Neuronal stem cell (in vitro differentiated cells): ENCODE measurements at regions not wholly inside any gene's neighbourhood (a gene's known extent, or its start where the extent isn't known, plus 50 kb on each side); places are given as distances from the start of the nearest gene placed in this dataset.
A peak's percentile ranks its signal among the peaks of the same experiment; 100 is the strongest.

Experiments
- DNase-seq: peaks from one replicate; pipeline ENCODE4 v3.0.0-alpha.2; 2013; ENCODE audit warnings: low spot score
- H2AFZ ChIP-seq: one replicate; pipeline ENCODE4 v1.6.1; 2013; ENCODE audit warnings: mild to moderate bottlenecking, low read length, inconsistent platforms
- H2AK5ac ChIP-seq: 2 replicates; pipeline ENCODE4 v1.6.1; 2013; ENCODE audit warnings: low read depth, mild to moderate bottlenecking, inconsistent platforms, low read length, moderate library complexity, mixed read lengths
- H2BK120ac ChIP-seq: 2 replicates; pipeline ENCODE4 v1.6.1; 2013; ENCODE audit warnings: low read depth, mild to moderate bottlenecking, inconsistent platforms, low read length, moderate library complexity, mixed read lengths
- H2BK12ac ChIP-seq: one replicate; pipeline ENCODE4 v1.6.1; 2013; ENCODE audit warnings: low read length, inconsistent platforms
- H2BK15ac ChIP-seq: 2 replicates; pipeline ENCODE4 v1.6.1; 2013; ENCODE audit warnings: mild to moderate bottlenecking, low read length, inconsistent platforms, mixed read lengths
- H2BK5ac ChIP-seq: one replicate; pipeline ENCODE4 v1.6.1; 2013; ENCODE audit warnings: inconsistent platforms, mild to moderate bottlenecking, low read length, moderate library complexity
- H3K14ac ChIP-seq: one replicate; pipeline ENCODE4 v1.6.1; 2013; ENCODE audit warnings: low read length, inconsistent platforms
- H3K18ac ChIP-seq: 2 replicates; pipeline ENCODE4 v1.6.1; 2013; ENCODE audit warnings: low read length, inconsistent platforms
- H3K23ac ChIP-seq: 2 replicates; pipeline ENCODE4 v1.6.1; 2013; ENCODE audit warnings: low read depth, mild to moderate bottlenecking, mixed read lengths, low read length, inconsistent platforms; ENCODE audit not compliant: poor library complexity
- H3K27ac ChIP-seq: replicated peaks from 3 replicates; pipeline ENCODE4 v1.5.1; 2013; ENCODE audit warnings: low read length, inconsistent platforms
- H3K27me3 ChIP-seq, 3 experiments: 2 replicates each; pipeline ENCODE4 v1.6.1; 2013; ENCODE audit warnings: low read length in 3 of 3, mild to moderate bottlenecking in 2 of 3, inconsistent platforms in 1 of 3, low read depth in 1 of 3, mixed read lengths in 1 of 3, moderate library complexity in 1 of 3; ENCODE audit not compliant: control insufficient read depth in 3 of 3, insufficient read depth in 3 of 3
- H3K36me3 ChIP-seq, 2 donors: replicated peaks in 1 of 2; 2 replicates each; pipeline ENCODE4 v1.6.1; 2013; ENCODE audit warnings: low read length in 2 of 2; ENCODE audit not compliant: control insufficient read depth in 2 of 2, insufficient read depth in 2 of 2
- H3K4ac ChIP-seq: 2 replicates; pipeline ENCODE4 v1.6.1; 2013; ENCODE audit warnings: inconsistent platforms, mild to moderate bottlenecking, low read length, moderate library complexity
- H3K4me1 ChIP-seq, 2 donors: 1 replicate in 1 of 2; 2 replicates in 1 of 2; pipeline ENCODE4 v1.6.1; 2013; ENCODE audit warnings: low read length in 2 of 2, low read depth in 1 of 2; ENCODE audit not compliant: control insufficient read depth in 2 of 2, insufficient read depth in 1 of 2
- H3K4me2 ChIP-seq: one replicate; pipeline ENCODE4 v1.6.1; 2013; ENCODE audit warnings: mild to moderate bottlenecking, low read length, inconsistent platforms; ENCODE audit not compliant: insufficient read depth, poor library complexity, severe bottlenecking
- H3K4me3 ChIP-seq, 2 donors: 2 replicates each; pipeline ENCODE4 v1.5.1; 2013; ENCODE audit warnings: low read length in 2 of 2, mild to moderate bottlenecking in 2 of 2, inconsistent platforms in 1 of 2, moderate library complexity in 1 of 2
- H3K79me1 ChIP-seq: one replicate; pipeline ENCODE4 v1.6.1; 2013; ENCODE audit warnings: low read depth, mild to moderate bottlenecking, inconsistent platforms, low read length, moderate library complexity
- H3K9ac ChIP-seq: one replicate; pipeline ENCODE4 v1.6.1; 2013; ENCODE audit warnings: mild to moderate bottlenecking, low read depth, low read length, inconsistent platforms; ENCODE audit not compliant: poor library complexity
- H3K9me3 ChIP-seq, 2 donors: replicated peaks in 1 of 2; 2 replicates each; pipeline versions ENCODE3 to v1.6.1; 2013; ENCODE audit warnings: low read length in 2 of 2, mild to moderate bottlenecking in 2 of 2, inconsistent platforms in 1 of 2, low read depth in 1 of 2, mixed read lengths in 1 of 2, moderate library complexity in 1 of 2; ENCODE audit not compliant: control insufficient read depth in 2 of 2, insufficient read depth in 1 of 2
- H4K8ac ChIP-seq: one replicate; pipeline ENCODE4 v1.6.1; 2013; ENCODE audit warnings: low read depth, mild to moderate bottlenecking, inconsistent platforms, low read length, moderate library complexity
- H4K91ac ChIP-seq: one replicate; pipeline ENCODE4 v1.6.1; 2013; ENCODE audit warnings: low read length, low read depth, mild to moderate bottlenecking, inconsistent platforms; ENCODE audit not compliant: poor library complexity
- WGBS, 2 donors: extraction: QIAGEN DNeasy Blood & Tissue Kit; methylation state at CpG; one replicate each; pipeline ENCODE4 v1.1.7; 2013; ENCODE audit warnings: missing lambda C conversion rate in 2 of 2, mixed read lengths in 1 of 2; ENCODE audit not compliant: insufficient read length in 2 of 2, insufficient replicate concordance in 1 of 2; ENCODE audit errors: extremely low coverage in 2 of 2; 5-methylcytosine and 5-hydroxymethylcytosine counted together

DNA sequence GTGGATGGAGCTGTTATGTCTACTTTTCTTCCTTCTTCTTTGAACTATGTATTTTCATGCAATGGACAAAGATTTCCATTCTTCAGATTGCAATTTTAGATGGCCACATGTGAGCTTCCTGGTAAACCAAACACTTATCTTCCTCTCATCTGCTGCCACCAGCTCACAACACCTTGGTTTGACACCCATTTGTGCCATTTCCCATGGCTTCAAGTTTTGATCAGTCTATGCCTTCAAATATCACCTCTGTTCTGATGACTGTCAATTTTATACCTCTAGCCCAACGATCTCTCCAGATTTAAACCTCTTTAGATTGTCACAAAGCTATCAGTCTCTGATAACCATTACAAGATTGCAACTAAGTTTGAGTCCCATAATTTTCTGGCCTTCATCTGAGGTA is 147.2 kb downstream of the TMEM38B start:
- Histone ChIP-seq H3K4me2 (no peak overlapping the region), H3K23ac (no peak overlapping the region), H4K91ac (no peak overlapping the region), H4K8ac (no peak overlapping the region), H3K4me3 (no peak overlapping the region), H3K9me3 (no peaks in the 10 kb centered on the region), H2AK5ac (no peak overlapping the region), H3K27me3 (no peaks in the 10 kb centered on the region), H3K14ac (no peak overlapping the region), H3K9ac (no peak overlapping the region), H3K36me3 (no peaks in the 10 kb centered on the region), H2AFZ (no peak overlapping the region), H3K18ac (no peak overlapping the region), H3K4ac (no peak overlapping the region), H3K79me1 (no peaks in the 10 kb centered on the region), H2BK5ac (no peak overlapping the region), H2BK120ac (no peak overlapping the region), H3K27ac (no peak overlapping the region), H3K4me1 (peaks cover 0 to 5% of the 10 kb centered on the region in 2 donors), H2BK12ac (no peak overlapping the region), H2BK15ac (no peak overlapping the region)
- no peak for DNase-seq
- no CpG with 5 or more reads among the region's 1 CpG for WGBS, 2 donors

DNA sequence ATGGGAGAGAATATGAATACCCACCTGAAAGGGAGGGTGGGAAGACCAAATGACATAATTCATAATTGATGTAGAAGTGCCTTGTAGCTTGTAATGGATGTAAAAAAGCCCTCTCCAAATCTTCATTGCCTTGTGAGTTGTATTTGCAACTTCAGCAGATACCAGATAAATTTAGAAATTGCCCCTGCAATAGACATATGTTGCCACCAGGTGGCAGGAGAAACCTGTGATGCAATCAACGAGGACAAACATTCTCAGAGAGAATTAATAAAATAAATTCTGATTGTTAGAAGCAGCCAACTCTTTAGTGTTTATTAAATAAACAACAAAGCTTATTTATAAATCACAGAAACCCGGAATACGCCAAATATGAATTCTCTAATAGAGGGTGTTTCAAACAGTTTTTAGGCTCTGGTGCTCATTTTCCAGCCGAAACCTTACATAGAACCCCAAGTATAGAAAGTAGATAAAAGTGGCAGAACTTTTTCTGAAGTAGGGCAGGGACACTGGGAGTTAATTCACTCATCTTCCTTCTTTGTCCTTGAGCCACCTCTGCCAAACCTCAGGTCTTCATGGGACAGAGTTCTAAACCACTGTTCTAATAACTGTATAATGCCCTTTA is 147.8 kb downstream of the TMEM38B start:
- no CpG with 5 or more reads among the region's 4 CpGs for WGBS, 2 donors
- no peak overlapping the region for H2BK5ac ChIP-seq
- H3K27me3 ChIP-seq = no peaks in the 10 kb centered on the region
- peak; percentile 14 for DNase-seq
- H3K18ac ChIP-seq = no peak overlapping the region
- peaks cover 0 to under 1% of the 10 kb centered on the region in 2 donors for H3K4me1 ChIP-seq
- no peak overlapping the region for H3K9ac ChIP-seq
- H2BK120ac ChIP-seq = no peak overlapping the region
- H2BK12ac ChIP-seq = no peak overlapping the region
- no peak overlapping the region for H3K4ac ChIP-seq
- H3K4me3 ChIP-seq = no peak overlapping the region
- no peak overlapping the region for H3K14ac ChIP-seq
- no peak overlapping the region for H4K91ac ChIP-seq
- no peak overlapping the region for H2BK15ac ChIP-seq
- no peak overlapping the region for H4K8ac ChIP-seq
- H3K23ac ChIP-seq = no peak overlapping the region
- no peak overlapping the region for H2AK5ac ChIP-seq
- H3K79me1 ChIP-seq = no peaks in the 10 kb centered on the region
- no peak overlapping the region for H3K4me2 ChIP-seq
- H2AFZ ChIP-seq = no peak overlapping the region
- H3K36me3 ChIP-seq = no peaks in the 10 kb centered on the region
- H3K27ac ChIP-seq = no peak overlapping the region
- H3K9me3 ChIP-seq = no peaks in the 10 kb centered on the region

DNA sequence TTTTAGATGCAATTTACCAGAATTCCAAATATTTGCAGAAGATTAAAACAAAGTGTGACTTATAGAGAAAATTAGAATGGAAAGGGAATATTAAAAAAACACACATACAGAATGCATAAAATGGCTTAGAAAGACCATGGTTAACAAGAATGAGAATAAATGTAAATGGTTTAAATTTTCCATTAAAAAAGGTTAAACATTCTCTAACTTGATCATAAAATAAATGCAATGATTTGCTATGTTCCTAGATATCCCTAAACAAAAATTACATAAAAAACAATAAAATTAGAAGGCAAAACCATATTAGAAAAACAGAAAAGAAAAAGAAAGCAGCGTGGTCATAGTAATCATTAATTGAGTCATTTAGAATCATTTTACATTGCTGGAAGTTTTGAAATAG is 152.5 kb downstream of the TMEM38B start:
- Histone ChIP-seq H3K4me1 (no peaks in the 10 kb centered on the region), H3K27me3 (no peaks in the 10 kb centered on the region), H3K4me3 (no peak overlapping the region), H4K91ac (no peak overlapping the region), H3K9me3 (peaks cover 0 to 4% of the 10 kb centered on the region in 2 donors), H3K4ac (no peak overlapping the region), H3K18ac (no peak overlapping the region), H3K4me2 (no peak overlapping the region), H4K8ac (no peak overlapping the region), H3K23ac (no peak overlapping the region), H2BK15ac (no peak overlapping the region), H2BK120ac (no peak overlapping the region), H2BK12ac (no peak overlapping the region), H3K27ac (no peak overlapping the region), H2AK5ac (no peak overlapping the region), H3K9ac (no peak overlapping the region), H2AFZ (no peak overlapping the region), H3K79me1 (no peaks in the 10 kb centered on the region), H3K36me3 (peaks cover 0 to 2% of the 10 kb centered on the region in 2 donors), H3K14ac (no peak overlapping the region), H2BK5ac (no peak overlapping the region)
- no CpG with 5 or more reads among the region's 1 CpG for WGBS, 2 donors
- no peak for DNase-seq

DNA sequence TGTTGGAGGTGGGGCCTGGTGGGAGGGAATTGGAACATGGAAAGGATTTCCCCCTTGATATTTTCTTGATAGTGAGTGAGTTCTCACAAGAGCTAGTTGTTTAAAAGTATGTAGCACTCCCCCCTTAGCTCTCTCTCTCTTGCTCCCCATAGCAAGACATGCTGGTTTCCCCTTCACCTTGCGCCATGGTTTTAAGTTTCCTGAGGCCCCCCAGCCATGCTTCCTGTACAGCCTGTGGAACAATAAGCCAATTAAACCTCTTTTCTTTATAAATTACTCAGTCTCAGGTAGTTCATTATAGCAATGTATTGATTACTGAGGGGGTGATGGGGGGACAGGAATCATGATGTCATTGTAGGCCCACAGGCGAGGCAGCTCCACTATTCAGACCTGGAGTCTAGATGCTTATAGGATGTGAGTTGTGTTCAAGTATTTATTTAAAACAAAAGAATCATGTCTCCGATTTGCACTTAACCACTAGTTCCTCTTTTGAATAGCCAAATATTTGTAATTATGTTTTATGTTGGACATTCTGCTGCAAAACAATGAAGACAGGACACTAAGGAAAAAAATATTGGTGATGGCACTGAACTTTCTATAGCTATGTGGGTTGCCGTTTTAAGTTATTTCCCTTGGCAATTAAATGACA is 156.6 kb downstream of the TMEM38B start:
- H2BK15ac ChIP-seq = no peak overlapping the region
- H2BK12ac ChIP-seq = no peak overlapping the region
- no peak overlapping the region for H3K4ac ChIP-seq
- no peak overlapping the region for H3K18ac ChIP-seq
- no peak overlapping the region for H4K8ac ChIP-seq
- no peak overlapping the region for H2AK5ac ChIP-seq
- no peak overlapping the region for H3K27ac ChIP-seq
- H3K14ac ChIP-seq = no peak overlapping the region
- no peak overlapping the region for H2BK5ac ChIP-seq
- H3K9me3 ChIP-seq = peaks cover 0 to 4% of the 10 kb centered on the region in 2 donors
- no peak overlapping the region for H2AFZ ChIP-seq
- H3K4me1 ChIP-seq = no peaks in the 10 kb centered on the region
- no peak overlapping the region for H3K9ac ChIP-seq
- peaks cover 0 to 2% of the 10 kb centered on the region in 2 donors for H3K36me3 ChIP-seq
- H3K4me2 ChIP-seq = no peak overlapping the region
- H3K27me3 ChIP-seq = no peaks in the 10 kb centered on the region
- no peak overlapping the region for H3K4me3 ChIP-seq
- H3K23ac ChIP-seq = no peak overlapping the region
- no peak overlapping the region for H4K91ac ChIP-seq
- WGBS, 2 donors = no CpG with 5 or more reads among the region's 4 CpGs
- H3K79me1 ChIP-seq = no peaks in the 10 kb centered on the region
- H2BK120ac ChIP-seq = no peak overlapping the region
- DNase-seq = no peak
